Suppressor macrophage treated with lipopolysaccharide for 1 hour (primary cell): ENCODE measurements at regions not wholly inside any gene's neighbourhood (a gene's known extent, or its start where the extent isn't known, plus 50 kb on each side); places are given as distances from the start of the nearest gene placed in this dataset.

Source experiments
- DNase-seq, 3 donors: peaks; one replicate each; pipeline ENCODE4 v3.0.0-alpha.2; 2020 to 2022

- no peak for DNase-seq
Measured at GRCh38 chr5:38753776-38754175, 92.0 kb upstream of the OSMR start.

GRCh38 chr5:38755181-38755580 is 90.6 kb upstream of the OSMR start:
- no peak for DNase-seq

GRCh38 chr5:38756068-38756467 is 89.7 kb upstream of the OSMR start:
- no peak for DNase-seq

- DNase-seq: no peak
Measured at GRCh38 chr5:38757451-38758245, 88.2 kb upstream of the OSMR start.

GRCh38 chr5:38758774-38759600 is 86.8 kb upstream of the OSMR start:
- DNase-seq: no peak

GRCh38 chr5:38764937-38765391 is 80.8 kb upstream of the OSMR start:
- DNase-seq: no peak

GRCh38 chr5:38765399-38765861 is 80.4 kb upstream of the OSMR start:
- no peak for DNase-seq

- DNase-seq: no peak
Measured at GRCh38 chr5:38766151-38766550, 79.7 kb upstream of the OSMR start.

GRCh38 chr5:38768412-38769211 is 77.2 kb upstream of the OSMR start:
- DNase-seq: no peak

GRCh38 chr5:38772471-38772870 is 73.3 kb upstream of the OSMR start:
- no peak for DNase-seq

GRCh38 chr5:38775218-38775840 is 70.5 kb upstream of the OSMR start:
- no peak for DNase-seq

GRCh38 chr5:38776149-38776896 is 69.5 kb upstream of the OSMR start:
- no peak for DNase-seq

- no peak for DNase-seq
Measured at GRCh38 chr5:38777111-38777510, 68.7 kb upstream of the OSMR start.

GRCh38 chr5:38780316-38780715 is 65.5 kb upstream of the OSMR start:
- DNase-seq: no peak

- DNase-seq: no peak
Measured at GRCh38 chr5:38780945-38781344, 64.9 kb upstream of the OSMR start.

GRCh38 chr5:38782180-38782835 is 63.5 kb upstream of the OSMR start:
- no peak for DNase-seq

GRCh38 chr5:38783011-38783561 is 62.7 kb upstream of the OSMR start:
- no peak for DNase-seq

GRCh38 chr5:38789134-38789533 is 56.7 kb upstream of the OSMR start:
- DNase-seq: no peak

- peak in 2 of 3 donors; percentile 31 to 34 for DNase-seq
Measured at GRCh38 chr5:38789777-38790176, 56.0 kb upstream of the OSMR start.

GRCh38 chr5:38790268-38790667 is 55.5 kb upstream of the OSMR start:
- DNase-seq: no peak

- DNase-seq: no peak
Measured at GRCh38 chr5:38790891-38791290, 54.9 kb upstream of the OSMR start.
